Thymus (tissue), 11 donors: ENCODE measurements at regions not wholly inside any gene's neighbourhood (a gene's known extent, or its start where the extent isn't known, plus 50 kb on each side); places are given as distances from the start of the nearest gene placed in this dataset.

Experiments
- DNase-seq, 9 donors: peaks; one replicate each; pipeline ENCODE4 v3.0.0-alpha.2; 2013; ENCODE audit warnings: low spot score in 9 of 9, low read depth in 6 of 9, missing footprints in 1 of 9
- H3K27ac ChIP-seq, 2 donors: one replicate each; pipeline ENCODE4 v1.5.1; 2013; ENCODE audit warnings: control low read depth in 1 of 2, low read depth in 1 of 2, low read length in 1 of 2, mild to moderate bottlenecking in 1 of 2, moderate library complexity in 1 of 2
- H3K27me3 ChIP-seq, 2 donors: one replicate each; pipeline ENCODE4 v1.5.1; 2013; ENCODE audit warnings: low read length in 1 of 2; ENCODE audit not compliant: control insufficient read depth in 2 of 2, insufficient read depth in 1 of 2
- H3K36me3 ChIP-seq, 2 donors: one replicate each; pipeline ENCODE4 v1.5.1; 2013; ENCODE audit warnings: low read length in 1 of 2, mild to moderate bottlenecking in 1 of 2, moderate library complexity in 1 of 2; ENCODE audit not compliant: control insufficient read depth in 2 of 2, insufficient read depth in 2 of 2
- H3K4me1 ChIP-seq, 2 donors: one replicate each; pipeline ENCODE4 v1.5.1; 2013; ENCODE audit warnings: low read length in 2 of 2; ENCODE audit not compliant: control insufficient read depth in 2 of 2, insufficient read depth in 2 of 2
- H3K4me3 ChIP-seq, 2 donors: one replicate each; pipeline ENCODE4 v1.5.1; 2013; ENCODE audit warnings: low read length in 2 of 2, control low read depth in 1 of 2, mild to moderate bottlenecking in 1 of 2
- H3K9me3 ChIP-seq, 2 donors: one replicate each; pipeline ENCODE4 v1.5.1; 2013; ENCODE audit warnings: low read length in 1 of 2, mild to moderate bottlenecking in 1 of 2; ENCODE audit not compliant: control insufficient read depth in 2 of 2, insufficient read depth in 1 of 2
- WGBS: extraction: QIAGEN DNeasy Blood & Tissue Kit; methylation state at CpG from one replicate; pipeline ENCODE4 v1.1.7; 2013; 5-methylcytosine and 5-hydroxymethylcytosine counted together
- donor health status: healthy.

DNA sequence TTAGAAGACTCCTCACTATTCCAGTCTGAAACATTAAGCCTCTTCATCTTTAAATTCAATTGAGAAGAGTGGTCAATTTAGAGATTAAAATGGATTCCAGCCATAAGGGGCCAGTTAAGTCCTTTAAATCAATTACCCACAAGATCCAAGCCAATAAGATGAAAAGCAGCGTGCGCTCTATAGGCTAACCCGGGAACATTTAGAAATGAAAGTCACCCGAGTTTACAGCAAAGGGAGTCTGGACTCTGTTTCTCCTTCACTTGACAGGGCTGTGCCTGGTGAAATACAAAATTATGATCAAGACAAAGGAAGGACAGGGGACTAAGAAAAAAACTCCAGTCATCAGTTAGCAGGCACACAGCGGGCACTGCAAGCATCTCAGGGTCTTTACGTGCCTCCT lies 393.7 kb downstream of the QKI start:
- H3K36me3 ChIP-seq, result no peaks in the 10 kb centered on the region
- 97% methylated on average over 6 of the region's 6 CpGs for whole genome bisulfite sequencing
- H3K27ac ChIP-seq, result no peak overlapping the region
- no peaks in the 10 kb centered on the region for H3K9me3 ChIP-seq
- H3K27me3 ChIP-seq, result no peaks in the 10 kb centered on the region
- DNase-seq, result no peak
- H3K4me3 ChIP-seq, result no peak overlapping the region
- H3K4me1 ChIP-seq, result no peaks in the 10 kb centered on the region

DNA sequence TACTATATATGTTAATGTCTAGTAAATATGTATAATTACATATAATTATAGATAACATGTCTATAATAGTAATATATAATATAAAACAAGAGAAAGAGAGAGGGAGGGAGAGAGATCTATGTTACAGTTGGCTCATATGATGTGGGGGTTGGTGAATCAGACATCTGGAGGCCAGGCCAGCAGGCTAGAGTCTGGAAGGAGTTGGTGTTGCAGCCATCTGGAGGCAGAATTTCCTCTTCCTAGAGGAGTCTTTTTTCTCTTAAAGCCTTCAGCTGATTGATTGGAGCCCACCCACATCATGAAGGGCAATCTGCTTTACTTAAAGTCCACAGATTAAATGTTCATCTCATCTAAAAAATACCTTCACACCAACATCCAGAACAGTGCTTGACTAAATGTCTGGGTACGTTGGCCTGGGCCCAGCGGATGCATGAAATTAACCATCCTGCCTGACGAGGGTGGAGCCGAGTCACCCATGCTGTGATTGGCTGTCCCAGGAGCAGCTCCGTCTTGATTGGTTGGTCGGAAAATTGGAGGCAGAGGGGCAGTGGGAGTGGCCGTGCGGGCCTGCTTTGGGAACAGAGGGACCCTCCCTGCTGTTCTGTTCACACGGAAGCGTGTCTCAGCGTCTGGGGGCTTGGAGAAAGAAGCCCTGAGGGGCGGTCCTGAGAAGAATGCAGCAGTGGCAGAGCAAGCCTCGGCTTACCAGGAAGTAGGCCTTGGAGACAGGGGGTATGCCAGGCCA lies 392.4 kb downstream of the QKI start:
- H3K27ac ChIP-seq, result no peak overlapping the region
- no peaks in the 10 kb centered on the region for H3K27me3 ChIP-seq
- H3K9me3 ChIP-seq, result no peaks in the 10 kb centered on the region
- WGBS, result 96% methylated on average over 13 of the region's 13 CpGs
- H3K4me1 ChIP-seq, result no peaks in the 10 kb centered on the region
- H3K36me3 ChIP-seq, result no peaks in the 10 kb centered on the region
- DNase-seq, result no peak
- no peak overlapping the region for H3K4me3 ChIP-seq

DNA sequence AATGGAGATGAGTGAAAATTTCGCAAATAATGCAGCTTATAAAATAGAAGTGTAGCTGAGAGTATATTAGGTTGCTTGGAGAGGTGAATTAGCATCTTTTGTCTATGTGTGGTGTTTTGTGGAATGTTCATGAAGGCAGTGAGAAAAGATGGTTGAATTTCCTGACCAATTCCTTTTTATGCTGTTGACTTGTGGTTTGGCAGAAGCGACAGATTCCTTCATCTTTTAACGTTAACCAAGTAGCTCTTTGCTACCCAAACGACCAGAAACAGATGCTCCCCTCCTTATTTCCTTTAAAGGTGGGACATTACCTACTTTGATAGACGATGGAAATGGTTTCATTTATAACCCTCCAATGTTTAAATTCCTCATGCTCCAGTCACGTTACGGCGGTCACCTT lies 390.5 kb downstream of the QKI start:
- Histone ChIP-seq H3K4me1 (no peaks in the 10 kb centered on the region), H3K27me3 (no peaks in the 10 kb centered on the region), H3K27ac (no peak overlapping the region), H3K36me3 (no peaks in the 10 kb centered on the region), H3K9me3 (no peaks in the 10 kb centered on the region), H3K4me3 (no peak overlapping the region)
- WGBS, result 82% methylated on average over 8 of the region's 8 CpGs
- DNase-seq, result no peak

DNA sequence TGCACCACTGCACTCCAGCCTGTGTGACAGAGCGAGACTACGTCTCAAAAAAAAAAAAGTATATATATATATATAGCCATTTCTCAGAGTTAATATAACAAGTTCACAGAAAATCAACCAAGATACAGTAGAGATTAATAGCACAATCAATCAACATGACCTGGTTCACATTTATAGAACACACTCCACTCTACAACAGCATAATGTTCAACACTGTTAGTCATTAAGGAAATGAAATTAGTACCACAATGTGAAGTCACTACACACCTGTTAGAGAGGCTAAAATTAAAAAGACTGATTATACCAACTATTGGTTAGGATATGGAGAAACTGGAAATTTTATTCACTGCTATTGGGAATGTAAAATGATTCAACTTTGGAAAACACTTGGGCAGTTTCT lies 387.7 kb downstream of the QKI start:
- H3K36me3 ChIP-seq, result no peaks in the 10 kb centered on the region
- no peaks in the 10 kb centered on the region for H3K27me3 ChIP-seq
- H3K4me1 ChIP-seq, result no peaks in the 10 kb centered on the region
- no peak for DNase-seq
- H3K27ac ChIP-seq, result no peak overlapping the region
- no peak overlapping the region for H3K4me3 ChIP-seq
- WGBS, result 76% methylated on average over 2 of the region's 2 CpGs
- no peaks in the 10 kb centered on the region for H3K9me3 ChIP-seq

DNA sequence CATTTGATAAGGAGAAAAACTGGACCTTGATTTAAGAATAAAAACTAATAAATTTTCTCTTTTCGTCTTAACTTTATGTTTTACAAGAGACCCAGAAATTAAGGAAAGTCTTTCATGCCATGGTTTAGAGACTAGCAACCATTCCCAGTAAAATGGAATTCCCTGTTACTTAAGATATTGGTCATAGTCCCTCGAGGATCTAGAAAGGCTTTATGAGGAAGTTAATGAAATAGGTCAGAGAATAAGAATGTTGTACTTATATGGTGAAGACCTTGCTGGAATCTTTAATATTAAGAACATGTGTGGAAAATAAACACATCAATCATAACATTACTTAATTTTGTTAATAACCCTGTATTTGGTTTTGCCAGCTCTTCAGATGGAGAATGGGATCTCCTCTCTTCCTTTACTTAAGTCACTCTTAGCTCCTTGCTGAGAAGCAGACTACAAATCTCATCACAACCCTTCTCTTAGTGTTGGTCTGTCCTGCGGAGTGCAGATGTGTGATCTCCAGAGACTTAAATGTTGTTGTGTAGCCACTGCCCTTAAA lies 382.9 kb downstream of the QKI start:
- DNase-seq, result no peak
- Histone ChIP-seq H3K27ac (no peak overlapping the region), H3K27me3 (no peaks in the 10 kb centered on the region), H3K36me3 (no peaks in the 10 kb centered on the region), H3K4me3 (no peak overlapping the region), H3K9me3 (no peaks in the 10 kb centered on the region), H3K4me1 (no peaks in the 10 kb centered on the region)
- 85% methylated on average over 3 of the region's 3 CpGs for WGBS

DNA sequence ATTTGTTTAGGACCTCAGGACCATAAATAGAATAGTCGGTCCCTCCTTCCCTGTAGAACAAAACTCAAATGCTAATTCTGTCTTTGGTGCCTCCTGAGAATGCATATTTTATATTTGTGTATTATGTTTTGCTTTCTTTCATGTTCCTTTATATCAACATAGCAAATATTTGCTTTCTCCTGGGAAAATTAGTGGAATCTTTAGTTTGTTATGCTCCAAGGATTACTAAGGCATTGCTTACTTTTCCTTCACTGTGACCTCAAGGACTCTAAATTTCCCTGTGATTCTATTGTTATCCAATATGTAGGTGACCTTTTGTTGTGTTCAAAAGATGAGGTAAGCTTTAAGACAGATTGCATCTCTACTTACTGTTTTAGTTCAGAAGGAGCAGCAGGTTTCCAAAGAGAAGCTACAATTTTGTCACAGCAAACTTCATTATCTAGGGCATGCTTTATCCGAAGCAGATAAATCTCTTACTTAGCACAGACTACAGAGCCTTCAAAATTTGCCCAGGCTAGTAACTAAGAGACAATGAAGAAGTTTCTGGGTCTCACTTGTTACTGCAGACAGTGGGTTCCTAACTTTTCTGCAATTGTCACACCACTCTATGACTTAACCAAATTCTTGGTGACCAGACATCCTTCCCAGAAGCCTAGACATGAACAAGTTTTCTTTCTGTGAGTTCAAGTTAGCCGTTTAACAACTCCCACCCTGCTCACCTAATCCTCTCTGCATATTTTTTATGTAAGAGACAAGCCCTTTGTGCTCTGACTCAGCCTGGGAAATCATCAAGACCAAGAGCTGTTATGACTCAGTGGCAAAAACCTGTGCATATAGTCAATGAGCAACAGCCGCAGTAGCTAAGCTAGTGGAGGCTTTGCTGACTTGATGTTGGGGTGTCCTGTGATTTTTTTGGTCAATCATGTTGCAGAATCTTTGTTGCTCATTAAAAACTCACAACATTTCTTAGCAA lies 378.8 kb downstream of the QKI start:
- DNase-seq, result no peak
- Histone ChIP-seq H3K4me3 (no peak overlapping the region), H3K27ac (no peak overlapping the region), H3K9me3 (no peaks in the 10 kb centered on the region), H3K4me1 (no peaks in the 10 kb centered on the region), H3K36me3 (no peaks in the 10 kb centered on the region), H3K27me3 (no peaks in the 10 kb centered on the region)
- 81% methylated on average over 4 of the region's 4 CpGs for WGBS

DNA sequence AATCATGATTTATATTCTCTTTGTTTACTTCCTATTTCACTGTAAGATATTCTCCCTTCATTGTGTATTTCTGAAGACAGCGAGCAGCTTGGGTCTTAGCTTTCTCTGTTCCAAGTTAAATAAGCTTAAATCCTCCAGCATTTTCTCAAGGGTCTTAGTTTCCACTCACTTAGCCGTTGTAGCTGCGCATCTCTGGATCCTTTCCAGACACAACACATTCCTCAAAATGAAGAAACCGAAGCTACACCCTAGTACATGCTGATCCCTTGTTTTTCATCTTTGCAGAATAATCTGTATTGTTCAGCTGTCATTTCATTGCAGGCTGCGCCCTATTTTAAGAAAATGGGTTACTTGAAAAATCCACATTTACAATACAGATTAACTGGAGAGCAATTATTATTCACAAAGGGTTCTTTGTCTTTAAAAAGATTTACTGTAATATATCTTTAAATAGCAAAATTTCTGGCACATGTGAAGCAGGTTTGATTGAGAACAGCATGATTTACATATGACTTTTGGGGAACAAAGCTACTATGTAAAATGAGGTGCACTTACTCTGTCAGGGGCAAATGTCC lies 375.8 kb downstream of the QKI start:
- 91% methylated on average over 5 of the region's 5 CpGs for WGBS
- H3K27me3 ChIP-seq, result no peaks in the 10 kb centered on the region
- H3K27ac ChIP-seq, result peak overlapping the region in 1 of 2 donors; percentile 56
- no peak overlapping the region for H3K4me3 ChIP-seq
- DNase-seq, result no peak
- H3K9me3 ChIP-seq, result no peaks in the 10 kb centered on the region
- H3K36me3 ChIP-seq, result no peaks in the 10 kb centered on the region
- no peaks in the 10 kb centered on the region for H3K4me1 ChIP-seq

DNA sequence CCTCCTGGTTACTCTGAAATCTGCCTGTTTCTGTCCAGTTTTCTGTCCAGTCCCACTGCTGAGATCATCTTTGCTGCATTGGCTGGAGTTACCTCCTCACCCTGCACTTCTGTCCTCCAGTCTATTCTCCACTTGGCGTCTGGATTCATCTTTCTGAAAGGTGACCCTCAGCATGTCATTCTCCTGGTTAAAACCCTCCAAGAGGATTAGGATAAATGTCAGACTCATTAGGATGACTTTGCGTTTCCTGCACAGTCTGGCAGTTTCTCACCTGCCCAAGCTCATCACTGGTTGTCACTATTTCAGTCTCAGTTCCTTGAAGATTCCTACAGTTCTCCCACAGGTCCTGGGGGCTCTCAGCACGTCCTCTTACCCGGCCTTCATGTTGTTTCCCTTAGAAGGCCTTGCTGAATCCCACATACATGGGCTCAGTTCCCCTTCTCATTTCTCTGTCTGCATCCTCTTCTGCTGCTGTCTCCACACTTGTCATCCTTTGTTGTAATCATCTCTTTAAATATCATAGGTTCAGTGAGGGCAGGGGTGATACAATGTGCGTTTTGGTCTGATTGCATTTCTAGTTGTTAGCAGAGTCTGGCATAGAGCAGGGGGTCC lies 374.8 kb downstream of the QKI start:
- WGBS, result 81% methylated on average over 5 of the region's 5 CpGs
- H3K4me1 ChIP-seq, result no peaks in the 10 kb centered on the region

More for the DNA sequence above, 374.8 kb downstream of the QKI start:
- Histone ChIP-seq H3K27me3 (no peaks in the 10 kb centered on the region), H3K4me3 (no peak overlapping the region), H3K36me3 (no peaks in the 10 kb centered on the region), H3K27ac (no peak overlapping the region), H3K9me3 (no peaks in the 10 kb centered on the region)
- no peak for DNase-seq
